ENCODE measurements at regions not wholly inside any gene's neighbourhood (a gene's known extent, or its start where the extent isn't known, plus 50 kb on each side); places are given as distances from the start of the nearest gene placed in this dataset.
"Not testable (repeated sequence)": the region's sequence is repeated elsewhere in the genome, so short reads cannot be mapped to it uniquely, and the experiment has no call there.

DNA sequence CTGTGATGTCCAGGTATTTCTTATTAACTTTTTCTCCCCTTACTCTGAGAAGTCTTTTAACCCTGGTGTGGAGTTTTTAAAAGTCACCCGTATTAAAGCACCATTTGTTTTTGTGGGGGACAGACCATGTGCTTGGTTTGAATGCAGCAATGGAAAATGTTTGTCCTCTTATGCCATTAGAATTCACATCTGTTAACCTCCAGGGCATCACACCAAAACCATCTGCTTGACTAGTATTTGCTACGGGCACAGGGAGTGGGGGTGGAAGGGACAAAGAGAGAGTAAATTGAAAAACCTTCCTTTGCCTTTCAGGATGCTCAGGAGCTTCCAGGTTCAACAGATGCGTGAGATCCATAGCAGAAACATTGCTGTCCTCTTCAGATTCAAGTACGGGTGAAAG lies 61.4 kb upstream of the GOLGA8B start:
- Histone ChIP-seq H3K4me3 (ENCODE audit: low read depth, low read length) (no peak overlapping the region), H3K36me3 (ENCODE audit: control insufficient read depth, insufficient read depth, low read length) (no peaks in the 10 kb centered on the region), H3K27me3 (ENCODE audit: control insufficient read depth, insufficient read depth, low read length) (no peaks in the 10 kb centered on the region)
- POLR2A ChIA-PET = no interaction called here
- TF ChIP-seq CTCF (IDR thresholded peaks at IDR 0.05; ENCODE audit: insufficient read depth, low read depth, low read length) = no peak
- no peak for DNase-seq (ENCODE audit: low read depth)
- CTCF ChIA-PET = no interaction called here

DNA sequence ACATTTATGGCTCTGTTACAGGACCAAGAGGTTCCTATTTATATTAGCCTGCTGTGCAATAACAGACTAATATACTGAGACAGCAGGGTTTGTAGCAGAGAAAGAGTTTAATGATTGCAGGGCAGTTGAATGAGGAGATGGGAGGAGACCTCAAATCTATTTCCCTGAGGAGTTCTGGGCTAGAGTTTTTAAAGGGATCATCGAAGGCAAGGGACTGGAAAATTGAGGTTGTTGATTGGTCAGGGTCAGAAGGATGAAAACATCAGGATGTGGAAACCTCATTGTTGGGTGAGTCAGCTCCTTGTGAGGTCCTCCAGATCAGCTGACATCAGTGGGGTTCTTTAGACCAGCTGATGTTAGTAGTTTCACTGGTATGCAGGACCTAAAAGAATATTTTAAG lies 60.6 kb upstream of the GOLGA8B start:
- peak; percentile 44 for DNase-seq (ENCODE audit: low read depth)
- H3K27me3 ChIP-seq (ENCODE audit: control insufficient read depth, insufficient read depth, low read length) = no peaks in the 10 kb centered on the region
- POLR2A ChIA-PET = no interaction called here

DNA sequence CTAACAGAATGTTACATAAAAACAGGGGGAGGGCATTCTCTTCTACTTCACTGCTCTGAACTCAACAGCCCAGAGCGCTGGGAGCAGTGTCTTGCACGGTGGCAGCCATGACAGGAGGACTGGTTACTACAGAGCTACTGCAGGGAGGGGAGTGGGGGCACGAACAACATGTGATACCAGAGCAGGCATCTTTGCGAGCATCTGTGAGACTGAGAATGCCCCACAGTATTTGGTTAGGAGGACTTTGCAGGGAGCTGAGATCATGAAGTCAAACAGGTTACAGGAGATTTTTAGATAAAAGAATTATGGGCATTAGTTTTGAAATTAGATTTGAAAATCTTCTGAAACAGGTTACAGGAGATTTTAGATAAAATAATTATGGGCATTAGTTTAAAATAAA lies 58.8 kb upstream of the GOLGA8B start:
- TF ChIP-seq CTCF (IDR thresholded peaks at IDR 0.05; ENCODE audit: insufficient read depth, low read depth, low read length) = no peak
- no peak for DNase-seq (ENCODE audit: low read depth)
- no peaks in the 10 kb centered on the region for H3K36me3 ChIP-seq (ENCODE audit: control insufficient read depth, insufficient read depth, low read length)
- no peaks in the 10 kb centered on the region for H3K27me3 ChIP-seq (ENCODE audit: control insufficient read depth, insufficient read depth, low read length)
- no peak overlapping the region for H3K4me3 ChIP-seq (ENCODE audit: low read depth, low read length)
- ChIA-PET POLR2A (no interaction called here), CTCF (interaction anchor here (1.4 kb wide), 1 partner anchor 26 kb away, joined by 3 read pairs; no protein-coding TSS in a partner anchor)

More for the DNA sequence above, 60.6 kb upstream of the GOLGA8B start:
- H3K36me3 ChIP-seq (ENCODE audit: control insufficient read depth, insufficient read depth, low read length) = no peaks in the 10 kb centered on the region
- CTCF ChIA-PET = no interaction called here
- no peak overlapping the region for H3K4me3 ChIP-seq (ENCODE audit: low read depth, low read length)
- TF ChIP-seq CTCF (IDR thresholded peaks at IDR 0.05; ENCODE audit: insufficient read depth, low read depth, low read length) = no peak

DNA sequence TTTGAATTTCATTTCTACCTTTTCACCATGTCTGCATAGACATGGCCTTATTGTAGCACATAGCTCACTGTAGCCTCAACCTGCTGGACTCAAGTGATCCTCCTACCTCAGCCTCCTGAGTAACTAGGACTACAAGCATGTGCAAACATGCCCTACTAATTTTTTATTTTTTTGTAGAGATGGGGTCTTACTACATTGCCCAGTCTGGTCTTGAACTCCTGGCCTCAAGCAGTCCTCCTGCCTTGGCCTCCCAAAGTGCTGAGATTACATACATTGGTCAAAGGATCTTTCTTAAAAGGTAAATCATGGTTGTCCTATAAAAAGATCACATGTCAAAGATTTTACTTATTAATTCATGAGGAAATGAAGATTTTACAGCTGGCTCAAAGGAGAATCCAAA lies 57.2 kb upstream of the GOLGA8B start:
- Histone ChIP-seq H3K27me3 (ENCODE audit: control insufficient read depth, insufficient read depth, low read length) (no peaks in the 10 kb centered on the region), H3K36me3 (ENCODE audit: control insufficient read depth, insufficient read depth, low read length) (no peaks in the 10 kb centered on the region), H3K4me3 (ENCODE audit: low read depth, low read length) (no peak overlapping the region)
- CTCF ChIA-PET = interaction anchor here (0.8 kb wide), 1 partner anchor 83 kb away, joined by 3 read pairs; no protein-coding TSS in a partner anchor
- POLR2A ChIA-PET = no interaction called here
- TF ChIP-seq CTCF (IDR thresholded peaks at IDR 0.05; ENCODE audit: insufficient read depth, low read depth, low read length) = no peak
- DNase-seq (ENCODE audit: low read depth) = no peak

DNA sequence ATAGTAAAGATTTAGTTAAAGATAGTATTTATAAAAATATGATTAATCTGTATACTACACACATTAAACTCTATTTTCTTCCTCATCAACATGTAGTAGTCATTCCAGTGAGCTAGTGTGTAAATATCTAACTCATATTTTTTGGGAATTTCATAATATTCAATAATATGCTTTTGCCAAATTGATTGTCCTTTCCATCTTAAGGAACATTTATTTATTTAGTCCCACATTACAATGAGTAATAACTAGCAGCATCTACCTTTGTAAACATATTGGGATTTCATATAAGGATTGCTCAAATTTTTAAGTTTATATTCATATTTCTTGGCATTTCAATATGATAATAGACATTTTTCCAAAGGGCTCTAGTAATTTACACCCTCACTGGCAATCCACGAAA lies 53.9 kb upstream of the GOLGA8B start:
- H3K27me3 ChIP-seq (ENCODE audit: control insufficient read depth, insufficient read depth, low read length) = no peaks in the 10 kb centered on the region
- ChIA-PET CTCF (interaction anchor here (0.7 kb wide), 1 partner anchor 15 kb away, joined by 4 read pairs; no protein-coding TSS in a partner anchor), POLR2A (no interaction called here)
- no peaks in the 10 kb centered on the region for H3K36me3 ChIP-seq (ENCODE audit: control insufficient read depth, insufficient read depth, low read length)
- no peak overlapping the region for H3K4me3 ChIP-seq (ENCODE audit: low read depth, low read length)
- no peak for TF ChIP-seq CTCF (IDR thresholded peaks at IDR 0.05; ENCODE audit: insufficient read depth, low read depth, low read length)
- DNase-seq (ENCODE audit: low read depth) = no peak

DNA sequence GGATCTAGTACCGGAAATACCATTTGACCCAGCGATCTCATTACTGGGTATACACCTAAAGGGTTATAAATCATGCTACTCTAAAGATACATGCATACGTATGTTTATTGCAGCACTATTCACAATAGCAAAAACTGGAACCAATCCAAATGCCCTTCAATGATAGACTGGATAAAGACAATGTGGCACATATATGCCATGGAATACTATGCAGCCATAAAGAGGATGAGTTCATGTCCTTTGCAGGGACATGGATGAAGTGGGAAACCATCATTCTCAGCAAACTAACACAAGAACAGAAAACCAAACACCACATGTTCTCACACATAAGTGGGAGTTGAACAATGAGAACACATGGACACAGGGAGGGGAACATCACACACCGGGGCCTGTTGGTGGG lies 50.2 kb upstream of the GOLGA8B start:
- H3K36me3 ChIP-seq (ENCODE audit: control insufficient read depth, insufficient read depth, low read length) = not testable (repeated sequence)

More for the DNA sequence above, 50.2 kb upstream of the GOLGA8B start:
- H3K27me3 ChIP-seq (ENCODE audit: control insufficient read depth, insufficient read depth, low read length); POLR2A ChIA-PET; CTCF ChIA-PET; H3K4me3 ChIP-seq (ENCODE audit: low read depth, low read length); DNase-seq (ENCODE audit: low read depth): not testable (repeated sequence)

Data from BJ (cell line).